ENCODE measurements at regions not wholly inside any gene's neighbourhood (a gene's known extent, or its start where the extent isn't known, plus 50 kb on each side); places are given as distances from the start of the nearest gene placed in this dataset.
A peak's percentile ranks its signal among the peaks of the same experiment; 100 is the strongest.

DNA sequence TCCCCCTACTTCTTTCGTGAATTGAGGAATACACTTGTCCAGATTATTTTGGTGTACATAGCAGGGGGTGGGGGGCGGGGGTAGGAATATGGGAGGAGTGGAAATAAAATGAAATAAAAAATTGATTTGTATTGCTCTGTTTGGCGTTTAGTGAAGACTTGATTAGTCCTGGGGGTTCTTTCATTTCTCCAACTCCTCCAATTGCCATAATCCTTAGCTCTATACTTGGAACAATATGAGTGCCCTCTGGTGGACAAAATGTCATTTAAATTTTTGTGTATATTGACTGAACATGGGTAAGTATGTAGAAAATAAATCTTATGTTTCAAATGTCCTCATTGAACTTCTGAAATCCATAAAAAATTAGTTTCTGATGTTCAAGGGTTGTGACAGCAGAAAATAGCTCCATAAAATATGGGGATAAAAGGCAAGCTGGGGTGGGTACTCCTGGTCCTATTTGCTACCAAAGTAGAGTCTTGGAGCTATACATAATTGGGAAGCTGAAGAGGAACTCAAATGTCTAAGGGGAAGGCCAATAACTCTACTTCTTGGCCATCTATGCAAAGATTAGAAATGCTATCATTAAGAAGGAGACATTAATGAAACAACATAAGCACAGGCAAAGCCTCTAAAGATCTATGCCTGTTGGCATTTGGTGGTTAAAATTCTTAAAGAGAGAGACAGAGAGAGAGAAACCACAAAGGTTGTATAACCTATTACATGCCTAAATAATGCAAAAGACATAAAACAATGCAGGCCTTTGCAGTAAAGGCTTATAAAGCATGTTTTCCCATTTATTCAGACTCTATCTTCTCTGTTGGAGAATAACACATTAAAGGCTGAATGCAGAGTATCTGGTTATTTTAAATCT is 421.6 kb downstream of the METTL15 start:
- no peak for DNase-seq (ENCODE audit: low read depth)

DNA sequence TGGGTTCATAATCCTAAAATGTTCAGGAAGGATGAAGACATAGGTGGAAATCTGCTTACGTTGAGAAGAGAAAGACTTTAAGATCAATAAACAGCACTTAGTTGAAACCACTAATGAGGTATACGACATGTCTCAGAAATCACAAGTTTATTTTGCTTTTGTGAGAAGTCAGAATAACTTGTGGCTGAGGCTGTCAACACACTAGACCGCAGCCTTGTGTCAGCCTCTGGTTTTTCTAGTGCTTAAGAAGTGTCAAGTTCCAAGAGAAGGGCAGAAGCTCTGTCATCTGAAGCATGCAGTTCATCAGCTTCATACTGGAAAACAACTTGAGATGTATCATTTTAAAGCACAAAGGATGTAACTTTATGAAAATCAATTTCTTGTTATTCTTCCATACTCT is 420.9 kb downstream of the METTL15 start:
- DNase-seq (ENCODE audit: low read depth): peak; percentile 70

DNA sequence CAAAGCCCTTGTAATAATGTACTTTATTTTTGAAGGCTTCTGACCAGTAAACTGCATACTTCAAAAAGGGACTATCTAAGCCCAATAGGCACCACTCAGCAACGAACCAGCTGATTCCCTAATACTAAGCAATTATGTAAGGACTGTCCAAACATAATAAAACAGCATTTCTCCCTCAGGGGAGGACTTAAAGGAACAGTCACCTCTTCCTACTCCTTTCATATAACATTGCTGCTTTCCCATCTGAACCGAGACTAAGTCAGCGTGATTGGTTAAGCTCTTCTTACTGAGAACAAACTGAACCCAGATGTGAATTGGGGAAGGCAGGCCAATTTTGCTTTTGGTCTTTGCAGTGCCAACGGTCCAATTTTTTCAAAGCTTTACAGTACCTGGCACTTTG is 420.0 kb downstream of the METTL15 start:
- DNase-seq (ENCODE audit: low read depth): no peak

DNA sequence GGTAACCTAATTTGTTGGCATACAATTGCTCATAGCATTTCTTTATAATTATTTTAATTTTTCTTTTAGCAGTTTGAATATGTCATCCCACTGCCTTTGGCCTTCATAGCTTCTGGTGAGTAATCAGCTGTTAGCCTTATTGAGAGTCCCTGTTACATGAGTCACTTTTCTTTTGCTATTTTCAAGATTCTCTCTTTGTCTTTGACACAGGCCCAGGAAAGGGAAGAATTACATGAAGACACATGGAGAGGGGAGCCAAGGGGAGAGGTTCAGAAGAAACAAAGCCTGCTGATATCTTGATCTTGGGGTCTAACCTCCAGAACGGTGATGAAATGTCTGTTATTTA is 418.2 kb downstream of the METTL15 start:
- DNase-seq (ENCODE audit: low read depth): no peak

DNA sequence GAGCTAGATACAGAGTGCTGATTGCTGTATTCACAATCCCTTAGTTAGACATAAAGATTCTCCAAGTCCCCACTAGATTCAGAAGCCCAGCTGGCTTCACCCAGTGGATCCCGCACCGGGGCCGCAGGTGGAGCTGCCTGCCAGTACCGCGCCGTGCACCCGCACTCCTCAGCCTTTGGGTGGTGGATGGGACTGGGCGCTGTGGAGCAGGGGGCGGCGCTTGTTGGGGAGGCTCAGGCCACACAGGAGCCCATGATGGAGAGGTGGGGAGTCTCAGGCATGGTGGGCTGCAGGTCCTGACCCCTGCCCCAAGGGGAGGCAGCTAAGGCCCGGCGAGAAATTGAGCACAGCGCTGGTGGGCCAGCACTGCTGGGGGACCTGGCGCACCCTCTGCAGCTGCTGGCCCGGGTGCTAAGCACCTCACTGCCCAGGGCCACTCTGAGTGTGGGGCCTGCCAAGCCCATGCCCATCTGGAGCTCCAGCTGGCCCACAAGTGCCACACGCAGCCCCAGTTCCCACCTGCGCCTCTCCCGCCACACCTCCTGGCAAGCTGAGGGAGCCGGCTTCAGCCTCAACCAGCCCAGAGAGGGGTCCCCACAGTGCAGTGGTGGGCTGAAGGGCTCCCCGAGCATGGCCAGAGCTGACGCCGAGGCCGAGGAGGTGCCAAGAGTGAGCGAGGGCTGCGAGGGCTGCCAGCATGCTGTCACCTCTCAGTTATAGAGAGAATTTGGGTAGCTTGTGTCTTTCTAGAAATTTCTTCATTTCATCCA is 417.6 kb downstream of the METTL15 start:
- no peak for DNase-seq (ENCODE audit: low read depth)

DNA sequence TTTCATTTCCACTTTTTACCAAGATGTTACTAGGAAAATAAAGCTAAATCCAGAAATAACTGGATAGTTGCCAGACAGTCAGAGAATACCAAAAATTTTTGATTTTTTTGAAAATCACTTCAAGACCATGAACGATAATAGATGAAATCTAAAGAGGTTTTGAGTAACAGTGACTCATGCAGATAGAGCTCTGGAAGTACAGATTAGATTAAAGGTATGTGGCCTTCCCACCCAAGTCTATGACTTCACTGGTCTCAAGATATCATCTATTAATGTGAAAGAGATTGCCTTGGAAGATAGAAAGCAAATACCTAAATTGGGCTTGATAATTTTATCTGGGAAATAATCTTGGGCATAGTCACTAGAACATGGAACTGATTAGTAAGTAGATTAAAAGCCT is 415.9 kb downstream of the METTL15 start:
- no peak for DNase-seq (ENCODE audit: low read depth)

- no peak for DNase-seq (ENCODE audit: low read depth)
These were observed 412.9 kb downstream of the METTL15 start for GRCh38 chr11:28521075-28521474.

DNA sequence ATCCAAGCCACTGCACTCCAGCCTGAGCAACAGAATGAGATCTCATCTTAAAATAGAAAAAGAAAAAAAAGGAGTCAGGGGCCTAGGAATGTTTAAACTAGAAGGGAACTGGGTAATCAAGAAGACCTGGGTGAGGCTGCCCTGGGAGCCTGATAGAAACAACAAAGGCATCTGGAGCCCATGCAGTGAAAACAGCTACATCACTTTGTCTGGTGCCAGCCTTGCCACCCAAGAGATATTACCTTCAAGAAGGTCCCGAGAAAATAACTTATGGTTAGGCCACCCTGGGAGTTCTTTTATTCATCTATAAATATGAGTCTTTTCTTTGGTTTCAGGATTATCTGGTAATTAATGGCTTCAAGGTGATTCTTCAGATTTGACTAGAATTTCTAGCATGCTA is 412.1 kb downstream of the METTL15 start:
- no peak for DNase-seq (ENCODE audit: low read depth)

DNA sequence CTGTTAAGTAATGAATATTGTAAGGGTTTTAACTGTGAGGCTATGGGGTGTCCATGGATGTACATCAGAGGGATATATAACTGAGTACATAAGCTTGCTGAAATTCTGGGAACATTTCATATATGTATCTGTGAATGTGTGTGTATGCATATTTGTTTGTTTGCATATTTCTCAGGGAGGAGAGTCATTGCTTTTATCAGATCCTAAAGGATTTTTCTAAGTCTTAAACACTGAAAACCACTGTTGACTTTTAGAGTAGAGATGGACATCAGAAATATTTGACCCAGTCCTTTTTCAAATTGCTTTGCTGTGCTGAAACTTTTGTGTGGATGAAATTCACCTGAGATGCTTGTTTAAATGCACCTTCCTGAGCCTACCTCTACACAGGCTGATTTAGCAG is 410.6 kb downstream of the METTL15 start:
- no peak for DNase-seq (ENCODE audit: low read depth)

GRCh38 chr11:28517621-28518020 is 409.4 kb downstream of the METTL15 start:
- no peak for DNase-seq (ENCODE audit: low read depth)

DNA sequence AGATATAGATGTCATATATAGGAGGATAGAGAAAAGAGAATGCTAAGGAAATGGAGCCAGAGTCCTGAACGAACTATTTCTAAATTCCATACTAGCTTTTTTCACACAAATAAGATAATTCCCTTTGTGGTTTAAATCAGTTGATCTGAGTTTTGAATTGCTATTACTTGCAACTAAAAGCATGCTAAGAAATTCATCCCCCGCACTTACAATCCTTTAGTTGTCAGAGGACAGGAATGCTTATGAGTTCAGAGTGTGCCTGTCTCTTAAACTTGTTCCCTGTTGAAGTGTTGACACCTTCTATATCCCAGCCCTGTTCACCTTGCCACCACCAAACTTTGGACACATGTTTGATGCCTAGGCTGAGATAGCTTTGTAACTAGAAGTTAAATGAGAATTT is 406.2 kb downstream of the METTL15 start:
- DNase-seq (ENCODE audit: low read depth): no peak

DNA sequence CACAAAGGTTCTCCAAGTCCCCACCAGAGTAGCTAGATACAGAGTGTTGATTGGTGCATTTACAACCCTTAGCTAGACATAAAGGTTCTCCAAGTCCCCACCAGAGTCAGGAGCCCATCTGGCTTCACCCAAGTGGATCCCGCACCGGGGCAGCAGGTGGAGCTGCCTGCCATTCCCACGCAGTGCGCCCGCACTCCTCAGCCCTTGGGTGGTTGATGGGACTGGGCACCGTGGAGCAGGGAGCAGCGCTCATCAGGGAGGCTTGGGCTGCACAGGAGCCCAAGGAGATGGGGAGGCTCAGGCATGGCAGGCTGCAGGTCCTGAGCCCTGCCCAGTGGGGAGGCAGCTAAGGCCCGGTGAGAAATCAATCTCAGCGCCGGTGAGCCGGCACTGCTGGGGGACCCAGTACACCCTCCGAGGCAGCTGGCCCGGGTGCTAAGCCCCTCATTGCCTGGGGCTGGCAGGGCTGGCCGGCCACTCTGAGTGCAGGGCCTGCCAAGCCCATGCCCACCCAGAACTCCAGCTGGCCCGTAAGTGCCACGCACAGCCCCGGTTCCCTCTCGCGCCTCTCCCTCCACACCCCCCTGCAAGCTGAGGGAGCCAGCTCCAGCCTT is 404.1 kb downstream of the METTL15 start:
- no peak for DNase-seq (ENCODE audit: low read depth)

DNA sequence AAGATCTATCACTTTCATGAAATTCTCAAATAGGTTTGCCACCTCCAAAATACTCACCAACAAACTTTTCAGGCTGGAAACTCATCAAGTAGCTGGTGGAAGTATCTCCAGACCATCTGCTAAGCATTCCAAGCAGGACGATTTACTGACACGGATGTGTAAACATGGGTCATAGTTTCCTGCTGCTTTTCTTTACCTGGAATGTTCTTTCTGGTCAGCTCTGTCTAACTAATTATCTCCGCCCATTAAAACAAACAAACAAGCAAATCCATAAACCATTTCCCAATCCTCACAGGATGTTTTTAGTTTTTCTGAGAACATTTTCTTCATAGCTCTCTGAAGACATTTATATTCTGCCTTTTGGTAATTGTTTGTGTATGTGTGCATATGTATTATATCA is 397.0 kb downstream of the METTL15 start:
- DNase-seq (ENCODE audit: low read depth): no peak

DNA sequence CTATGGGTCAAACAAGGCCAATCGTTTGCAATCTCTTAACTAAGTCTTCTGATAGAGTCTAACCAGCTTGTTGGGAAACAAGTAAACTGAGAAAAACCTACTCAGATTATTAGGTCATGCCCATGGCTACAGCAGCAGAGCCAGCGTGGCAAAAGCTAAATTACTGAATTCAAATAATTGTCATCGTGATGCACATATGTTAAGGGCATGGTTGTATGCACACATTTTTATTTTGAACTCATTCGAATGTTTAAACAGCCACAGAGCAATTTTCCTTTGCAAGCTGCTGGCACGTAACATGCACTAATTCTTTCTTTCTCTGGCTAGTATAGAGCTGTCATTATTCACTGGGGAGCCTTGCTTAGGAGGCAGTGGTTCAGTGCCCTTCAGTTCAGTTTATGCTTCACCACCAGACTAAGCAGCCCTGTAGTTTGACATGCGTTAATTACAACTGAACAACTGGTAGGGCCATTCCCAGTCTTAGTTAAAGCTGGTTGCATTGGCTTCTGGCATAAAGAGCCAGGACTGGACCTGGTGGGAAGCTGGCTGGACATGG is 396.4 kb downstream of the METTL15 start:
- DNase-seq (ENCODE audit: low read depth): no peak

- no peak for DNase-seq (ENCODE audit: low read depth)
These were observed 387.1 kb downstream of the METTL15 start for GRCh38 chr11:28495333-28495732.

- DNase-seq (ENCODE audit: low read depth): no peak
These were observed 383.2 kb downstream of the METTL15 start for GRCh38 chr11:28491431-28491830.

GRCh38 chr11:28490773-28491382 is 382.7 kb downstream of the METTL15 start:
- no peak for DNase-seq (ENCODE audit: low read depth)

DNA sequence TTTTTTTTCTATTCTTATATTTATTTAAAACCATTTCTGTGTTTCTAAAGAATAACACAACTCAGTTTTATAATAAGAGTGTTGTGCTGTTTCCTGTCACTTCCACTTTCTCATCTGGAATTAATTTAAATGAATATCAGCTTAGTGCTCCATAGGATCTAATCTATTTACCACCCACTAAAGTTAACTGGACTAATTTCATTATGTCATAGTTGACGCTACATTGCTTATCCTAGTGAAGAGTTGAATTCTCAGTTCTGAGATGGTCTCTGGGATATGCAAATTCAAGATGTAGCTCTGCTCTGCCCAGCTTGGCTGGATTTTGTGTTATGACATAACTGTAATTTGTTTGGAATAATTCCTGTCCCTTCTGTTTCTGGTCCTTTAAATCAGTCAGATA is 380.1 kb downstream of the METTL15 start:
- DNase-seq (ENCODE audit: low read depth): no peak

DNA sequence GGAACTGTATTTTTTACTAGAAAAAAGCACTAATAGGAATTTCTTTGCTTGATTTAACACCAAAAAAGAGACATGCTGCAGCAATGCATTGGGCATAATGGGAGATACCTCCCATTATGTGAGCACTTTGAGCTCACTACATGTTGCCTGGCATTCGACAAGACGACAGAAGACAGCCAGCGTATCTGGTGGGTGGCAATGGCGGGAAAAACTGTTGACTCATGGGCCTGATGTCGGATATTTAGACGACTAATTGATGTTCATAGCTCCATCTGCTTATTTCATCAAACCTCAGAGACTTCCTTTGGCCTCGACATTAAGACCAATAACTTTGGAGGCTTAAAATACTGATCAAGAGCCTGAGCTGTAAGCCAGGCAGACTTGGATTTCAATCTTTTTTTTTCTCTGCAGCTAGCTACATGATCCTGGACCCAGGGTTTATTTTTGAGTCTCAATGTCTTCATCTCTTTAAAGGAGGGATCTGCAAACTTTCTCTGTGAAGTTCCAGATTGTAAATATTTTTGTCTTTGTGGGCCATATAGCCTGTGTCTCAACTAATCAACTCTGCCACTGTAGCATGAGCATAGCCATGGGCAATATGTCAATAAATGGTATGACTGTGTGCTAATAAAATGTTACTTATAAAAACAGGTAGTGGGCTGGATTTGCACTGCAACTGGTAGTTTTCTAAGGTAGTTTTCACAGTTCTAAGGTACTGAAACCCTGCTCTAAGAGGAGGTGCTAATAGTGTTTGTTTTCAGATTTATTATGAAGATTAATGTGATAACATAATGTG is 375.1 kb downstream of the METTL15 start:
- DNase-seq (ENCODE audit: low read depth): no peak

DNA sequence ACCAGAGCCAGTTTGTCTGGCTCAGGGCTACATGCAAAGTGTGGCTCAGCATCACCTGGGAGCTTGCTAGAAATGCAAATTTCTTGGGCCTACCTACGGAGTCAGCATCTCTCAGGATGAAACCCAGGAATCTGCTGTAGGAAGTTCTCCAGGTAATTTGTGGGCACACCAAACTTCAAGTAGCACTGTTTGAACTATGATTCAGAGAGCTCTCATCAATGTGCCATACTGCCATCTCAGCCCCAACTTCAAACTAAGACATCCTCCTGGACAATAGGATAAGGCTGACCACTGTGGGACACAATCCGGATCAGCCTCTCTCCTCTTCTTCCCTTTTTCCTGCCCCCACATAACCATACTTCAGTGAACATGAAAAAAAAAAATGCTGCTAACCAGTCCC is 374.5 kb downstream of the METTL15 start:
- DNase-seq (ENCODE audit: low read depth): no peak
